Fibroblast of lung (primary cell): ENCODE measurements at regions not wholly inside any gene's neighbourhood (a gene's known extent, or its start where the extent isn't known, plus 50 kb on each side); places are given as distances from the start of the nearest gene placed in this dataset.

Source experiments
- CTCF ChIP-seq, 2 donors: IDR thresholded peaks in 1 of 2; conservative IDR thresholded peaks in 1 of 2; 1 replicate in 1 of 2; 2 replicates in 1 of 2; pipeline ENCODE4 v1.5.1; 2011 to 2012; ENCODE audit warnings: low read length in 2 of 2, control low read depth in 1 of 2, inconsistent platforms in 1 of 2, low read depth in 1 of 2, mild to moderate bottlenecking in 1 of 2
- EZH2 ChIP-seq: IDR thresholded peaks from 2 replicates; pipeline ENCODE4 v1.5.1; 2012; ENCODE audit warnings: low read length, control low read depth, mild to moderate bottlenecking; ENCODE audit errors: missing control alignments

- TF ChIP-seq CTCF (conservative IDR thresholded peaks at IDR 0.05 in 1 of 2, IDR thresholded peaks at IDR 0.05 in 1 of 2; ENCODE audit: low read depth in 1 of 2, low read length in 2 of 2) (no peak), EZH2 (no peak)
Measured at GRCh38 chr1:70888722-70889121, 158.9 kb downstream of the PTGER3 start.
